Spleen (tissue), 7 donors: ENCODE measurements at regions not wholly inside any gene's neighbourhood (a gene's known extent, or its start where the extent isn't known, plus 50 kb on each side); places are given as distances from the start of the nearest gene placed in this dataset.

Experiments used
- POLR2A ChIP-seq, 3 donors: fragments of 450-650 bp; IDR thresholded peaks; one replicate each; pipeline ENCODE4 v1.5.1; 2017; ENCODE audit warnings: antibody characterized with exemption in 3 of 3, mild to moderate bottlenecking in 1 of 3
- POLR2AphosphoS5 ChIP-seq, 3 donors: sonication (generic); formaldehyde crosslinking; IDR thresholded peaks; one replicate each; pipeline ENCODE4 v1.5.1; 2017; ENCODE audit warnings: antibody characterized with exemption in 3 of 3
- TF ChIP-seq, protein P1 (sequence below), 11 experiments: fragments of 200-600 bp in 7 of 11; fragments of 450-650 bp in 4 of 11; sonication (generic) in 4 of 11; IDR thresholded peaks in 8 of 11; conservative IDR thresholded peaks in 3 of 11; 1 replicate in 7 of 11; 2 replicates in 4 of 11; pipeline versions ENCODE4 v1.4.0 to v1.8.0; 2016 to 2021; ENCODE audit warnings: antibody characterized with exemption in 11 of 11, inconsistent platforms in 4 of 11, mild to moderate bottlenecking in 1 of 11
- donor health status: DM: no; HTN: no; CAD: no; lungs with moderate emphysema.
- donor health status: DM: no; HTN: no; CAD: no.
- donor health status: DM: no; HTN: no; CAD: no.

DNA sequence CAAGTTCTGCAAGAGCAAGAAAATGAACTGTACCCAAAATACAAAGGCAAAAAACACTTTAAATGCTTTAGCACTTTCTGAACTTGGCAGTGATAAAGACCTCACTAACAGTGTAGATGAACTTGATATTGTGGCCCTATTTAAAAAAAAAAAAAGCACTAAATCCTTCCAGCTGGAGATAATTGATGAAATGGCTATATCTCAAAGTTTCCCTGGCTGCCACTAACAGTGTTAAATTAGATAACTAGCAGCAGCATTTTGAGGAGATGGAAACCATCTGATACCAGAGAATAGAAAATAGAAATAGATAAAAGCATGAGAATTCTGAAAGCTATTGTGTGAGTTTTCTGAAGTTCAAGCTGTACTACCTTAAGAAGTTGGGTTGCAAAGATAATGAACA is 317.2 kb downstream of the RWDD3 start:
- TF ChIP-seq, protein P1, sequence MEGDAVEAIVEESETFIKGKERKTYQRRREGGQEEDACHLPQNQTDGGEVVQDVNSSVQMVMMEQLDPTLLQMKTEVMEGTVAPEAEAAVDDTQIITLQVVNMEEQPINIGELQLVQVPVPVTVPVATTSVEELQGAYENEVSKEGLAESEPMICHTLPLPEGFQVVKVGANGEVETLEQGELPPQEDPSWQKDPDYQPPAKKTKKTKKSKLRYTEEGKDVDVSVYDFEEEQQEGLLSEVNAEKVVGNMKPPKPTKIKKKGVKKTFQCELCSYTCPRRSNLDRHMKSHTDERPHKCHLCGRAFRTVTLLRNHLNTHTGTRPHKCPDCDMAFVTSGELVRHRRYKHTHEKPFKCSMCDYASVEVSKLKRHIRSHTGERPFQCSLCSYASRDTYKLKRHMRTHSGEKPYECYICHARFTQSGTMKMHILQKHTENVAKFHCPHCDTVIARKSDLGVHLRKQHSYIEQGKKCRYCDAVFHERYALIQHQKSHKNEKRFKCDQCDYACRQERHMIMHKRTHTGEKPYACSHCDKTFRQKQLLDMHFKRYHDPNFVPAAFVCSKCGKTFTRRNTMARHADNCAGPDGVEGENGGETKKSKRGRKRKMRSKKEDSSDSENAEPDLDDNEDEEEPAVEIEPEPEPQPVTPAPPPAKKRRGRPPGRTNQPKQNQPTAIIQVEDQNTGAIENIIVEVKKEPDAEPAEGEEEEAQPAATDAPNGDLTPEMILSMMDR (IDR thresholded peaks at IDR 0.05 in 8 of 11, conservative IDR thresholded peaks at IDR 0.05 in 3 of 11): no peak
- no peak for TF ChIP-seq POLR2A (IDR thresholded peaks at IDR 0.05)
- TF ChIP-seq POLR2AphosphoS5 (IDR thresholded peaks at IDR 0.05): no peak
